ENCODE measurements at regions not wholly inside any gene's neighbourhood (a gene's known extent, or its start where the extent isn't known, plus 50 kb on each side); places are given as distances from the start of the nearest gene placed in this dataset.

DNA sequence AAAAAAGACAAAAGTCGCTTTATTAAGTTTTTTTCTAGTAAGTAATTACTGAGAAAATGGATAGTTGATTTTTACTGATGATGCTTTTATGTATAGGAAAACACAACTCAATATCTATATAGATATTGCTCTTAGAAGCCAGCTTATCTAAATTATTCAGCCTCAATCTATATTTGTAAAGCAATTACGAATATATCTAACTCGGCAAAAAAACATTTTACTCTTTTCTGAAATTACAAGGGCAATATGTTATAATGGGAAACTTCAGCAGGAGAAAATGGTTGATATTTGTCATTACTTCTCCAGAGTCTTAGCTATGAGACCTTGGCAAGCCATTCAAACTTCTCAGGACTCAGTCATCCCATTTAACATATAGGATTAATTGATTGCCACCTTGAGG lies 228.5 kb downstream of the SLC7A11 start:
- Histone ChIP-seq H3K9me3 (replicated peaks; ENCODE audit: low read length) (no peaks in the 10 kb centered on the region), H3K4me1 (ENCODE audit: control insufficient read depth, insufficient read depth, low read length) (no peaks in the 10 kb centered on the region), H3K4me2 (ENCODE audit: low read length) (no peak overlapping the region), H3K4me3 (ENCODE audit: low read length) (no peak overlapping the region), H3K9ac (ENCODE audit: low read depth, low read length) (no peak overlapping the region), H3K36me3 (ENCODE audit: insufficient read depth, low read length) (no peaks in the 10 kb centered on the region), H3K27me3 (ENCODE audit: control insufficient read depth, insufficient read depth, low read length) (no peaks in the 10 kb centered on the region)

- Histone ChIP-seq H3K4me3 (ENCODE audit: low read length) (no peak overlapping the region), H3K9ac (ENCODE audit: low read depth, low read length) (no peak overlapping the region), H3K9me3 (replicated peaks; ENCODE audit: low read length) (no peaks in the 10 kb centered on the region), H3K27me3 (ENCODE audit: control insufficient read depth, insufficient read depth, low read length) (no peaks in the 10 kb centered on the region), H3K4me1 (ENCODE audit: control insufficient read depth, insufficient read depth, low read length) (no peaks in the 10 kb centered on the region), H3K4me2 (ENCODE audit: low read length) (no peak overlapping the region), H3K36me3 (ENCODE audit: insufficient read depth, low read length) (no peaks in the 10 kb centered on the region)
Observed at GRCh38 chr4:138010639-138011038, 231.5 kb downstream of the SLC7A11 start.

DNA sequence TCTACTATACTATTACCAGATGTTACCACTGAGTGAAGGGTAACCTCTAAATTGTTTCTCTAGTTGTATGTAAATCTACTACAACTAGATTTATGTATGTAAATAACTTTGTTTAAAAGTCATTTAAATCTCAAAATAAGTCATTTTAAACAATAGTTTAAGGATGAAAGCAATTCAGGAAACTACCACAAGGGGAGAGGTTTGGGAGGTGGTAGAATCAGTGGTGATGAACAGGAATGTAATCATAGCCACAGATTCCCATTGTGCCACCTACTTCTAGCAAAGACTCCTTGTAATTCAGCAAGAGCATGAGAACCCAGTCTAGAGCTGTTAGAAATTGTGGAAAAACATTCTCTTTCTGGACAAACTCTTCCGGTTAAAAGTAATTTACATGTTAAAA lies 234.6 kb downstream of the SLC7A11 start:
- Histone ChIP-seq H3K27me3 (ENCODE audit: control insufficient read depth, insufficient read depth, low read length) (no peaks in the 10 kb centered on the region), H3K4me3 (ENCODE audit: low read length) (no peak overlapping the region), H3K4me1 (ENCODE audit: control insufficient read depth, insufficient read depth, low read length) (no peaks in the 10 kb centered on the region), H3K36me3 (ENCODE audit: insufficient read depth, low read length) (no peaks in the 10 kb centered on the region), H3K4me2 (ENCODE audit: low read length) (no peak overlapping the region), H3K9me3 (replicated peaks; ENCODE audit: low read length) (no peaks in the 10 kb centered on the region), H3K9ac (ENCODE audit: low read depth, low read length) (no peak overlapping the region)

GRCh38 chr4:138005486-138005885 lies 236.7 kb downstream of the SLC7A11 start:
- no peak overlapping the region for H3K9ac ChIP-seq (ENCODE audit: low read depth, low read length)
- H3K27me3 ChIP-seq (ENCODE audit: control insufficient read depth, insufficient read depth, low read length), result no peaks in the 10 kb centered on the region
- H3K9me3 ChIP-seq (replicated peaks; ENCODE audit: low read length), result no peaks in the 10 kb centered on the region
- no peak overlapping the region for H3K4me3 ChIP-seq (ENCODE audit: low read length)
- no peaks in the 10 kb centered on the region for H3K4me1 ChIP-seq (ENCODE audit: control insufficient read depth, insufficient read depth, low read length)
- H3K4me2 ChIP-seq (ENCODE audit: low read length), result no peak overlapping the region
- no peaks in the 10 kb centered on the region for H3K36me3 ChIP-seq (ENCODE audit: insufficient read depth, low read length)

DNA sequence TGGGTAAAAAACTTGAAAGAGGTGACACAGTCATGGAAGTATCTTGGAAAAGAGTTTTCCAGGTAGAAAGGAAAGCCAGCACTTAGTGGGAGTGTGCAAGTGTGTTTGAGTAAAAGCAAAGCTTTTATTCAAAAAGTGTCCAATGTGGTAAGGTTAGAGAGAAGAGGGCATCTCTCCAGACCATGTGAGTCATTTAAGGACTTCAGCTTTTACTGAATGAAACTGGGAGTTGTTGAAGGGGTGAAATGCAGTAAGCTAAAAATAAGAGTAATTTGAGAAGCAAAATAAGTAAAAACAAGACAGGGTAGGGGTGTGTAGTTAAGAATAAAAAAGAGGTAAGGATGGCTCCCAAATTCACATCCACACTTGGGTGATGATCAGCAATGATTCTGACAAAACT lies 238.9 kb downstream of the SLC7A11 start:
- Histone ChIP-seq H3K9me3 (replicated peaks; ENCODE audit: low read length) (no peaks in the 10 kb centered on the region), H3K4me3 (ENCODE audit: low read length) (no peak overlapping the region), H3K27me3 (ENCODE audit: control insufficient read depth, insufficient read depth, low read length) (no peaks in the 10 kb centered on the region), H3K9ac (ENCODE audit: low read depth, low read length) (no peak overlapping the region), H3K36me3 (ENCODE audit: insufficient read depth, low read length) (no peaks in the 10 kb centered on the region), H3K4me1 (ENCODE audit: control insufficient read depth, insufficient read depth, low read length) (peaks cover 11% of the 10 kb centered on the region), H3K4me2 (ENCODE audit: low read length) (no peak overlapping the region)

DNA sequence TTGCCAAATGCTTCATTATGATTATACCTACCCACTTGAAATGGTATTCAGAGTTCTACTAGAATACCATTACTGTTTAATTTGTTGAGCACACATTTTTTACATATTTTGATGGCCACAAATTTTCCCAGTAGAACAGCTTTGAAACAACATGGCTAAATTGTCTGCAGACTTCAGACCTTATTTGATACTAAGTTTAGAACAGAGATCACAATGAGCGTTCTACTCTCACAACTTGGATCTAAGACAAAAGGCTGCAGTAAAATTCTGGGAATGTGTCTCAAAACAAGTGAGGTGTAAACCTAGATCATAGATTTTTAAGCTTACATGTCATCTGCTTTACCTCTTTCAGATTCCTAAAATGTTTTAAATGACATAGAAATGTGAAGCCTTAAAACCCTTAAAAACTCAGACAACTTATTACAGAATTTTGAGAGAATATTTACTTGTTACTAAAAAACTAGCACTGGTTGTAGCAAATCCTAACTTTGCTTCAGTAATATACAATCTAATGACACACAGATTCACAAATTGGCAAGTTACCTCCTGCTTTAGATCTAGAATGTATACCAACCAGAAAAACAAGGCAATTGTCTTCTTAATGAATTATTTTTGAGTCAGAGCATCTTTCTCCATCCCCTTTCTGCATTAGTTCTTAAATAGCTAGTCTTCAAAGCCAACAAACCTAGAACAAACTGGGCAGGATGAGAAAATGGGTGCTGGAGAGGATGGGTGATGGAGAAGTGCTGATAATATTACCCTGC lies 243.3 kb downstream of the SLC7A11 start:
- Histone ChIP-seq H3K36me3 (ENCODE audit: insufficient read depth, low read length) (no peaks in the 10 kb centered on the region), H3K9ac (ENCODE audit: low read depth, low read length) (peak overlapping the region; percentile 17), H3K4me2 (ENCODE audit: low read length) (no peak overlapping the region)

GRCh38 chr4:137997496-137997895 lies 244.7 kb downstream of the SLC7A11 start:
- peaks cover 11% of the 10 kb centered on the region for H3K4me1 ChIP-seq (ENCODE audit: control insufficient read depth, insufficient read depth, low read length)

More for the DNA sequence above, 243.3 kb downstream of the SLC7A11 start:
- H3K9me3 ChIP-seq (replicated peaks; ENCODE audit: low read length), result no peaks in the 10 kb centered on the region
- peaks cover 11% of the 10 kb centered on the region for H3K4me1 ChIP-seq (ENCODE audit: control insufficient read depth, insufficient read depth, low read length)
- no peak overlapping the region for H3K4me3 ChIP-seq (ENCODE audit: low read length)
- no peaks in the 10 kb centered on the region for H3K27me3 ChIP-seq (ENCODE audit: control insufficient read depth, insufficient read depth, low read length)

DNA sequence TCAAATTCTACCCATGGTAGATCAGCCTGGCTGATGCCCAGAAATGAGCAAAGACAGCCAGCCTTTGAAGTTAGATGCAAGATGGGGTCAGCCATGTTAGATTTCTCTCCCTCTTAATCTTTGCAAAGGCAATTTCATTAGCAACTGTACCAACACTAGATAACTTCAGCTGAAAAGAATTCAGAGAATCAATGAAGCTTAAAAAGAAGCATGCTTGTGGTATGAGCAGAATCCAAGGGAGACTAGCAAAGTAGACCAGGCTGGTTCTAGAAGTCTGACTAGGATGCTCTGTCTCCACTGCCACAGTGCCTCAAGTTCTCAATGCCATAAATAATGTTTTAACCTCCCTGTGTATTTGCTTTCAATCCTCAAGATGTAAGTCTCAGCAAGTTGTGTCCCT lies 247.3 kb downstream of the SLC7A11 start:
- Histone ChIP-seq H3K27me3 (ENCODE audit: control insufficient read depth, insufficient read depth, low read length) (no peaks in the 10 kb centered on the region), H3K4me2 (ENCODE audit: low read length) (no peak overlapping the region), H3K4me3 (ENCODE audit: low read length) (no peak overlapping the region), H3K4me1 (ENCODE audit: control insufficient read depth, insufficient read depth, low read length) (peaks cover 11% of the 10 kb centered on the region), H3K36me3 (ENCODE audit: insufficient read depth, low read length) (no peaks in the 10 kb centered on the region), H3K9me3 (replicated peaks; ENCODE audit: low read length) (no peaks in the 10 kb centered on the region), H3K9ac (ENCODE audit: low read depth, low read length) (no peak overlapping the region)

More at GRCh38 chr4:137997496-137997895, 244.7 kb downstream of the SLC7A11 start:
- Histone ChIP-seq H3K9ac (ENCODE audit: low read depth, low read length) (no peak overlapping the region), H3K27me3 (ENCODE audit: control insufficient read depth, insufficient read depth, low read length) (no peaks in the 10 kb centered on the region), H3K4me2 (ENCODE audit: low read length) (no peak overlapping the region), H3K4me3 (ENCODE audit: low read length) (no peak overlapping the region), H3K36me3 (ENCODE audit: insufficient read depth, low read length) (no peaks in the 10 kb centered on the region), H3K9me3 (replicated peaks; ENCODE audit: low read length) (no peaks in the 10 kb centered on the region)

DNA sequence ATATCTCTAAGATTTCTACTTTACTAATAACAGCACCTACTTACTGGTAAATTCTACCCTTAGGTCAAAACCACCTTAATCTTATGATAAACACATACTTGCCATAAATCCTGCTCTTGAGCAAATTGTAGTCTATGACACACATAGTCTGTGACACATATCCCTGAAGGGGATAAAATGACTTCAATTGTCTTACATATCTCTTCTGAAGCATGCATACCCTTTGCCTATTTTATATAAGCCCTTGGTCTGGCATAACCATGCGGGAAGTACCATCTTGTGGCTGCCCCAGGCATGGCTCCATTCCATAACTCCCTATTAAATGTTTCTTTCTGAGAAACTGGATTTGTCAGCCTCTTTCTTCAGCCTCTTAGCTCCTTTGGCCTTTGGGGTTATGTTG lies 248.9 kb downstream of the SLC7A11 start:
- Histone ChIP-seq H3K9me3 (replicated peaks; ENCODE audit: low read length) (no peaks in the 10 kb centered on the region), H3K4me2 (ENCODE audit: low read length) (no peak overlapping the region), H3K9ac (ENCODE audit: low read depth, low read length) (no peak overlapping the region)

DNA sequence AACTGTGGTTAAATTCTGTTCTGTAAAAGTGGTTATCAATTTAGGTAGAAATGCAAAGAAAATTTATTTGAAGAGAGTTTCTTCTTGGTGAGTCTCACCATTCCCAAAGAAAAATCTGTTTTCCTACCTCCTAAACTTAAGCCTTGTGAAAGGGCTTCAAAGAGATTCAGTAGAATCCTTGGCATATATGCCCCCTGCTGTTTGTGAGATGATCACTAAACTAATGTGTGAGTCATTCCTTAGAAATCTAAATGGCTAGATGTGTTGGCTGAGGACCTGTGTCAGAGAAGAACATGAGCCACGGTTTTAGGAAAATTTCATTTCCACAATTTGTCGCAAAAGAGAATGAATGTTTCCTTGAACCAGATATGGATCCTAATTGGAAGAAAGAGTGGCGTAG lies 260.9 kb downstream of the SLC7A11 start:
- Histone ChIP-seq H3K4me1 (ENCODE audit: control insufficient read depth, insufficient read depth, low read length) (no peaks in the 10 kb centered on the region), H3K4me3 (ENCODE audit: low read length) (no peak overlapping the region), H3K36me3 (ENCODE audit: insufficient read depth, low read length) (no peaks in the 10 kb centered on the region), H3K9me3 (replicated peaks; ENCODE audit: low read length) (no peaks in the 10 kb centered on the region), H3K4me2 (ENCODE audit: low read length) (no peak overlapping the region), H3K9ac (ENCODE audit: low read depth, low read length) (no peak overlapping the region), H3K27me3 (ENCODE audit: control insufficient read depth, insufficient read depth, low read length) (no peaks in the 10 kb centered on the region)

More for the DNA sequence above, 248.9 kb downstream of the SLC7A11 start:
- no peaks in the 10 kb centered on the region for H3K36me3 ChIP-seq (ENCODE audit: insufficient read depth, low read length)
- peaks cover under 1% of the 10 kb centered on the region for H3K4me1 ChIP-seq (ENCODE audit: control insufficient read depth, insufficient read depth, low read length)
- no peak overlapping the region for H3K4me3 ChIP-seq (ENCODE audit: low read length)
- no peaks in the 10 kb centered on the region for H3K27me3 ChIP-seq (ENCODE audit: control insufficient read depth, insufficient read depth, low read length)

GRCh38 chr4:137980641-137981040 lies 261.5 kb downstream of the SLC7A11 start:
- Histone ChIP-seq H3K4me1 (ENCODE audit: control insufficient read depth, insufficient read depth, low read length) (no peaks in the 10 kb centered on the region), H3K27me3 (ENCODE audit: control insufficient read depth, insufficient read depth, low read length) (no peaks in the 10 kb centered on the region)

DNA sequence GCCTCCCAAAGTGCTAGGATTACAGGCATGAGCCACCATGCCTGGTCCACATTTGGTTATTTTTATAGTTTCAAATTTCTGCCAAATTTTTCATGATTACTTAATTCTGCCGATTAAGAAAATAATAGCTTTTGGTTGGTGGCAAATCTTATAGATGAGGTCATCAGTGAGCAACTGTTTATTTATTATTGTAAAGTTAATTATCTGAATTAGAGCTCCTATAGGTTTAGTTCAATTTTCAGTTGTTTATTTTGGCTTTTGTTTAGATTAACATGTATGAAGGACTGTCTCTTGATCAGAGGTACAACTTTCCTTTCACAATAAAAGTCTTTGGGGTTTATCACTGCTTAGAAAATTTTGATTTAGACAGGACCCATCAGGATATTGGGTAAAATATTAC lies 262.2 kb downstream of the SLC7A11 start:
- Histone ChIP-seq H3K4me1 (ENCODE audit: control insufficient read depth, insufficient read depth, low read length) (no peaks in the 10 kb centered on the region), H3K4me2 (ENCODE audit: low read length) (no peak overlapping the region), H3K4me3 (ENCODE audit: low read length) (no peak overlapping the region), H3K27me3 (ENCODE audit: control insufficient read depth, insufficient read depth, low read length) (no peaks in the 10 kb centered on the region), H3K36me3 (ENCODE audit: insufficient read depth, low read length) (no peaks in the 10 kb centered on the region), H3K9ac (ENCODE audit: low read depth, low read length) (no peak overlapping the region), H3K9me3 (replicated peaks; ENCODE audit: low read length) (no peaks in the 10 kb centered on the region)

More at GRCh38 chr4:137980641-137981040, 261.5 kb downstream of the SLC7A11 start:
- Histone ChIP-seq H3K4me2 (ENCODE audit: low read length) (no peak overlapping the region), H3K9me3 (replicated peaks; ENCODE audit: low read length) (no peaks in the 10 kb centered on the region), H3K4me3 (ENCODE audit: low read length) (no peak overlapping the region), H3K9ac (ENCODE audit: low read depth, low read length) (no peak overlapping the region), H3K36me3 (ENCODE audit: insufficient read depth, low read length) (no peaks in the 10 kb centered on the region)
